ENCODE measurements at regions not wholly inside any gene's neighbourhood (a gene's known extent, or its start where the extent isn't known, plus 50 kb on each side); places are given as distances from the start of the nearest gene placed in this dataset.
"Not testable (repeated sequence)": the region's sequence is repeated elsewhere in the genome, so short reads cannot be mapped to it uniquely, and the experiment has no call there.

- H3K9ac ChIP-seq (ENCODE audit: low read depth, low read length, poor library complexity, severe bottlenecking) = no peak overlapping the region
- TF ChIP-seq EZH2phosphoT487 (IDR thresholded peaks at IDR 0.05; ENCODE audit: borderline replicate concordance) = no peak
- no peak for TF ChIP-seq CTCF (conservative IDR thresholded peaks at IDR 0.05; ENCODE audit: low read length)
- no peaks in the 10 kb centered on the region for H3K36me3 ChIP-seq (ENCODE audit: insufficient read depth, low read length)
- H3K9me2 ChIP-seq (replicated peaks; ENCODE audit: low read depth, low read length) = no peaks in the 10 kb centered on the region
- no peaks in the 10 kb centered on the region for H3K79me2 ChIP-seq (ENCODE audit: insufficient read depth, low read length)
- H2AFZ ChIP-seq (ENCODE audit: low read length) = no peak overlapping the region
- H3K4me3 ChIP-seq (ENCODE audit: low read length, poor library complexity, severe bottlenecking) = no peak overlapping the region
- no peaks in the 10 kb centered on the region for H3K9me3 ChIP-seq (ENCODE audit: insufficient read depth, low read depth, low read length)
- no peaks in the 10 kb centered on the region for H4K20me1 ChIP-seq (ENCODE audit: insufficient read depth, low read length, poor library complexity, severe bottlenecking)
- no peaks in the 10 kb centered on the region for H3F3A ChIP-seq (ENCODE audit: low read depth)
- no peaks in the 10 kb centered on the region for H3K27me3 ChIP-seq (ENCODE audit: insufficient read depth, low read length, poor library complexity, severe bottlenecking)
- no peak overlapping the region for H3K4me2 ChIP-seq (ENCODE audit: low read depth, low read length, poor library complexity, severe bottlenecking)
- no peaks in the 10 kb centered on the region for H3K4me1 ChIP-seq (ENCODE audit: insufficient read depth, low read length, poor library complexity, severe bottlenecking)
Observed at GRCh38 chr9:101836021-101836420, 97.6 kb upstream of the GRIN3A start.

DNA sequence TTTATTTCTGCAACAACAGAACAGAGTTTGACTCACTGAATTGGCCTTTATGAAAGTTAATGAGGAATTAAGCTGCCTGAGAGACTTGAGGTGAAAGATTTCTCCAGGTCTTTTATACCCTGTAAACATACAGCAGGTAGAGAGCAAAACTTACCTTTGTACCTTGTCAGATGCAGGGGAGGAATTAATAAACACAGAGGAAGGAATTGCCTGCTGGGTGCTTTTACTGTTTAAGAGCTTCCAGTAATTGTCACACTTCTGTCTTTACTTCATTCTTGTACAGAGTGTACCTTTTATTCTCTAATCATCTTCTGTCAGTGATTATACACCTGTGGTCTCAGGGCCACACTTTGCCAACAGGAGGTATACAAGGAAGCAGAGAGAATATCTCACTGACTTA, 94.0 kb upstream of the GRIN3A start:
- H3K4me1 ChIP-seq (ENCODE audit: insufficient read depth, low read length, poor library complexity, severe bottlenecking) = no peaks in the 10 kb centered on the region
- H3K4me2 ChIP-seq (ENCODE audit: low read depth, low read length, poor library complexity, severe bottlenecking) = no peak overlapping the region
- no peaks in the 10 kb centered on the region for H3K27me3 ChIP-seq (ENCODE audit: insufficient read depth, low read length, poor library complexity, severe bottlenecking)
- H3K36me3 ChIP-seq (ENCODE audit: insufficient read depth, low read length) = no peaks in the 10 kb centered on the region
- no peak overlapping the region for H3K9ac ChIP-seq (ENCODE audit: low read depth, low read length, poor library complexity, severe bottlenecking)
- H3K4me3 ChIP-seq (ENCODE audit: low read length, poor library complexity, severe bottlenecking) = no peak overlapping the region
- H3K79me2 ChIP-seq (ENCODE audit: insufficient read depth, low read length) = no peaks in the 10 kb centered on the region
- H3F3A ChIP-seq (ENCODE audit: low read depth) = no peaks in the 10 kb centered on the region
- no peaks in the 10 kb centered on the region for H4K20me1 ChIP-seq (ENCODE audit: insufficient read depth, low read length, poor library complexity, severe bottlenecking)
- H3K9me3 ChIP-seq (ENCODE audit: insufficient read depth, low read depth, low read length) = no peaks in the 10 kb centered on the region
- no peak overlapping the region for H2AFZ ChIP-seq (ENCODE audit: low read length)
- no peak for TF ChIP-seq CTCF (conservative IDR thresholded peaks at IDR 0.05; ENCODE audit: low read length)
- TF ChIP-seq EZH2phosphoT487 (IDR thresholded peaks at IDR 0.05; ENCODE audit: borderline replicate concordance) = no peak
- no peaks in the 10 kb centered on the region for H3K9me2 ChIP-seq (replicated peaks; ENCODE audit: low read depth, low read length)

- not testable (repeated sequence) for H3K4me3 ChIP-seq (ENCODE audit: low read length, poor library complexity, severe bottlenecking); H4K20me1 ChIP-seq (ENCODE audit: insufficient read depth, low read length, poor library complexity, severe bottlenecking); H3K36me3 ChIP-seq (ENCODE audit: insufficient read depth, low read length); H2AFZ ChIP-seq (ENCODE audit: low read length); H3K9me2 ChIP-seq (replicated peaks; ENCODE audit: low read depth, low read length); H3K79me2 ChIP-seq (ENCODE audit: insufficient read depth, low read length); H3K4me2 ChIP-seq (ENCODE audit: low read depth, low read length, poor library complexity, severe bottlenecking); H3K9ac ChIP-seq (ENCODE audit: low read depth, low read length, poor library complexity, severe bottlenecking); H3F3A ChIP-seq (ENCODE audit: low read depth); H3K27me3 ChIP-seq (ENCODE audit: insufficient read depth, low read length, poor library complexity, severe bottlenecking); H3K4me1 ChIP-seq (ENCODE audit: insufficient read depth, low read length, poor library complexity, severe bottlenecking); H3K9me3 ChIP-seq (ENCODE audit: insufficient read depth, low read depth, low read length)
Observed at GRCh38 chr9:101821450-101821849, 83.0 kb upstream of the GRIN3A start.

GRCh38 chr9:101820983-101821382, 82.5 kb upstream of the GRIN3A start:
- H3K9me3 ChIP-seq (ENCODE audit: insufficient read depth, low read depth, low read length); H3K79me2 ChIP-seq (ENCODE audit: insufficient read depth, low read length); H3K4me3 ChIP-seq (ENCODE audit: low read length, poor library complexity, severe bottlenecking); H3K36me3 ChIP-seq (ENCODE audit: insufficient read depth, low read length); H3K9me2 ChIP-seq (replicated peaks; ENCODE audit: low read depth, low read length); H3K4me2 ChIP-seq (ENCODE audit: low read depth, low read length, poor library complexity, severe bottlenecking); H3F3A ChIP-seq (ENCODE audit: low read depth); H2AFZ ChIP-seq (ENCODE audit: low read length); H3K4me1 ChIP-seq (ENCODE audit: insufficient read depth, low read length, poor library complexity, severe bottlenecking); H4K20me1 ChIP-seq (ENCODE audit: insufficient read depth, low read length, poor library complexity, severe bottlenecking); H3K27me3 ChIP-seq (ENCODE audit: insufficient read depth, low read length, poor library complexity, severe bottlenecking); H3K9ac ChIP-seq (ENCODE audit: low read depth, low read length, poor library complexity, severe bottlenecking): not testable (repeated sequence)
